GM12873 (cell line): ENCODE measurements at regions not wholly inside any gene's neighbourhood (a gene's known extent, or its start where the extent isn't known, plus 50 kb on each side); places are given as distances from the start of the nearest gene placed in this dataset.

Experiments
- CTCF ChIP-seq: IDR thresholded peaks from 2 replicates; pipeline ENCODE4 v1.5.1; 2012; ENCODE audit warnings: low read depth, mild to moderate bottlenecking, moderate library complexity, low read length, control low read depth; ENCODE audit not compliant: insufficient read depth; ENCODE audit errors: missing control alignments

GRCh38 chr7:17548014-17548653 is 249.7 kb downstream of the AHR start:
- TF ChIP-seq CTCF, result no peak

GRCh38 chr7:17549406-17549805 is 251.0 kb downstream of the AHR start:
- no peak for TF ChIP-seq CTCF

GRCh38 chr7:17552373-17552772 is 253.9 kb downstream of the AHR start:
- no peak for TF ChIP-seq CTCF

GRCh38 chr7:17552952-17553351 is 254.5 kb downstream of the AHR start:
- TF ChIP-seq CTCF, result no peak

- TF ChIP-seq CTCF, result no peak
Observed at GRCh38 chr7:17554341-17555015, 256.0 kb downstream of the AHR start.

GRCh38 chr7:17556247-17556956 is 257.9 kb downstream of the AHR start:
- no peak for TF ChIP-seq CTCF

GRCh38 chr7:17557251-17557671 is 258.8 kb downstream of the AHR start:
- no peak for TF ChIP-seq CTCF
